ENCODE measurements at regions not wholly inside any gene's neighbourhood (a gene's known extent, or its start where the extent isn't known, plus 50 kb on each side); places are given as distances from the start of the nearest gene placed in this dataset.

GRCh38 chr2:129329574-129329973 lies 649.9 kb upstream of the RAB6C start:
- TF ChIP-seq CTCF (IDR thresholded peaks at IDR 0.05; ENCODE audit: low read depth, low read length) (no peak), EZH2phosphoT487 (IDR thresholded peaks at IDR 0.05; ENCODE audit: low read depth) (no peak)
